Lower leg skin (tissue), 3 donors: ENCODE measurements at regions not wholly inside any gene's neighbourhood (a gene's known extent, or its start where the extent isn't known, plus 50 kb on each side); places are given as distances from the start of the nearest gene placed in this dataset.

Source experiments
- POLR2A ChIP-seq, 2 donors: fragments of 450-650 bp; IDR thresholded peaks; one replicate each; pipeline ENCODE4 v1.6.1; 2016 to 2017; ENCODE audit warnings: antibody characterized with exemption in 2 of 2, mild to moderate bottlenecking in 1 of 2, moderate library complexity in 1 of 2
- TF ChIP-seq, protein P1 (sequence below), 3 donors: fragments of 450-650 bp; IDR thresholded peaks; one replicate each; pipeline ENCODE4 v1.5.1; 2016; ENCODE audit warnings: antibody characterized with exemption in 3 of 3, mild to moderate bottlenecking in 3 of 3, moderate library complexity in 2 of 3

DNA sequence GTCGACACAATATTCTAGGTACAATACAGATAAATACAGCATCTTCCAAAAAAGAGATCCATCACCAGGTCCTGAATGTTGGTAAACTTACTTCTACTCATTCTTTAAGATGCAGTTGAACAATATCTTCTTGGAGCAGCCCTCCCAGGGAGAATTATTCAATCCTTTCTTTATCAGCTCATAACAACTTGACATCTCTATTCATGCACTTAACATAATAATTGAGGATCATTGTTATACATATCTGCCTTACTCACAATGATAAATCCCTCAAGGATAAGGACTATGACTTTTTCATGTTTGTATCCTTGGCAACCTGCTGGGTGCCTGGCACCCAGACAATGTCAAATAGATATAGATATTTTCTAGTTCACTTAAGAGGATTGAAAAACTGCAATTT lies 219.5 kb downstream of the POU4F1 start:
- TF ChIP-seq, protein P1, sequence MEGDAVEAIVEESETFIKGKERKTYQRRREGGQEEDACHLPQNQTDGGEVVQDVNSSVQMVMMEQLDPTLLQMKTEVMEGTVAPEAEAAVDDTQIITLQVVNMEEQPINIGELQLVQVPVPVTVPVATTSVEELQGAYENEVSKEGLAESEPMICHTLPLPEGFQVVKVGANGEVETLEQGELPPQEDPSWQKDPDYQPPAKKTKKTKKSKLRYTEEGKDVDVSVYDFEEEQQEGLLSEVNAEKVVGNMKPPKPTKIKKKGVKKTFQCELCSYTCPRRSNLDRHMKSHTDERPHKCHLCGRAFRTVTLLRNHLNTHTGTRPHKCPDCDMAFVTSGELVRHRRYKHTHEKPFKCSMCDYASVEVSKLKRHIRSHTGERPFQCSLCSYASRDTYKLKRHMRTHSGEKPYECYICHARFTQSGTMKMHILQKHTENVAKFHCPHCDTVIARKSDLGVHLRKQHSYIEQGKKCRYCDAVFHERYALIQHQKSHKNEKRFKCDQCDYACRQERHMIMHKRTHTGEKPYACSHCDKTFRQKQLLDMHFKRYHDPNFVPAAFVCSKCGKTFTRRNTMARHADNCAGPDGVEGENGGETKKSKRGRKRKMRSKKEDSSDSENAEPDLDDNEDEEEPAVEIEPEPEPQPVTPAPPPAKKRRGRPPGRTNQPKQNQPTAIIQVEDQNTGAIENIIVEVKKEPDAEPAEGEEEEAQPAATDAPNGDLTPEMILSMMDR (IDR thresholded peaks at IDR 0.05) = no peak
- TF ChIP-seq POLR2A (IDR thresholded peaks at IDR 0.05) = no peak
